Upper lobe of right lung (tissue), 1 donor: ENCODE measurements at regions not wholly inside any gene's neighbourhood (a gene's known extent, or its start where the extent isn't known, plus 50 kb on each side); places are given as distances from the start of the nearest gene placed in this dataset.

Experiments
- ATAC-seq: fragments of 200-7000 bp; cut with Tn5 transposase; one replicate; pipeline ENCODE4 v1.9.1; 2020; ENCODE audit warnings: mild to moderate bottlenecking, moderate library complexity
- DNase-seq: peaks from one replicate; pipeline ENCODE4 v3.0.0-alpha.2; 2020
- H3K27ac ChIP-seq: fragments of 200-600 bp; one replicate; pipeline ENCODE4 v1.8.0; 2022
- H3K27me3 ChIP-seq: fragments of 200-600 bp; one replicate; pipeline ENCODE4 v1.8.0; 2022; ENCODE audit warnings: mild to moderate bottlenecking
- H3K36me3 ChIP-seq: fragments of 200-600 bp; one replicate; pipeline ENCODE4 v1.8.0; 2022
- H3K4me1 ChIP-seq: fragments of 200-600 bp; one replicate; pipeline ENCODE4 v1.8.0; 2022
- H3K4me3 ChIP-seq: fragments of 200-600 bp; one replicate; pipeline ENCODE4 v1.8.0; 2022; ENCODE audit warnings: mild to moderate bottlenecking
- H3K9me3 ChIP-seq: fragments of 200-600 bp; one replicate; pipeline ENCODE4 v1.8.0; 2022
- intact Hi-C: fragments of 100-400 bp; cut with DNase I; formaldehyde crosslinking; loops from one replicate; pipeline ENCODE4 v1.11.0; 2022
- TF ChIP-seq, protein P1 (sequence below): fragments of 200-600 bp; IDR thresholded peaks from one replicate; pipeline ENCODE4 v1.8.0; 2022; ENCODE audit warnings: antibody characterized with exemption
- donor health status: DM: no; HTN: yes; CAD: no; lungs with severe emphysema.

DNA sequence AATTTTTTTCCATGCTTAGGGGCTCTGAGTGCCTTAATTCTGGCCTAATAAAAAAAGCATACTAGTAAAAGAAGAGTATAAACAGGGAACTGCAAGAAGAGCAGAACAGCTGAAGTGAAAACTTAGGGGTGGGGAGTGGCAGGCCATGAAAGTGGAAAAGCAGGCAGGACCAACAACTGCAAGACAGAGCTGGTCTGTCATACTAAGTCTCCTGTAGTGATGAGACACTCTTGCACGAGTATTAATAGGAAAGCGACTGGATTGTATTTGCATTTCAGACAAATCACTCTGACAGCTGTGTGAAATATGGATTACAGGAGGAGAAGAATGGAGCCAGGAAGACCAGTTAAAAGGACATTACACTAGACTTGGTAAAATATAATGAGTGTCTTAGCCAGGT lies 449.9 kb downstream of the NUF2 start:
- H3K27me3 ChIP-seq, result no peaks in the 10 kb centered on the region
- H3K9me3 ChIP-seq, result no peaks in the 10 kb centered on the region
- H3K27ac ChIP-seq, result no peak overlapping the region
- H3K4me3 ChIP-seq, result no peak overlapping the region
- no peaks in the 10 kb centered on the region for H3K36me3 ChIP-seq
- DNase-seq, result no peak
- intact Hi-C loops, result no loop called here
- ATAC-seq, result no peak
- no peaks in the 10 kb centered on the region for H3K4me1 ChIP-seq
- TF ChIP-seq, protein P1, sequence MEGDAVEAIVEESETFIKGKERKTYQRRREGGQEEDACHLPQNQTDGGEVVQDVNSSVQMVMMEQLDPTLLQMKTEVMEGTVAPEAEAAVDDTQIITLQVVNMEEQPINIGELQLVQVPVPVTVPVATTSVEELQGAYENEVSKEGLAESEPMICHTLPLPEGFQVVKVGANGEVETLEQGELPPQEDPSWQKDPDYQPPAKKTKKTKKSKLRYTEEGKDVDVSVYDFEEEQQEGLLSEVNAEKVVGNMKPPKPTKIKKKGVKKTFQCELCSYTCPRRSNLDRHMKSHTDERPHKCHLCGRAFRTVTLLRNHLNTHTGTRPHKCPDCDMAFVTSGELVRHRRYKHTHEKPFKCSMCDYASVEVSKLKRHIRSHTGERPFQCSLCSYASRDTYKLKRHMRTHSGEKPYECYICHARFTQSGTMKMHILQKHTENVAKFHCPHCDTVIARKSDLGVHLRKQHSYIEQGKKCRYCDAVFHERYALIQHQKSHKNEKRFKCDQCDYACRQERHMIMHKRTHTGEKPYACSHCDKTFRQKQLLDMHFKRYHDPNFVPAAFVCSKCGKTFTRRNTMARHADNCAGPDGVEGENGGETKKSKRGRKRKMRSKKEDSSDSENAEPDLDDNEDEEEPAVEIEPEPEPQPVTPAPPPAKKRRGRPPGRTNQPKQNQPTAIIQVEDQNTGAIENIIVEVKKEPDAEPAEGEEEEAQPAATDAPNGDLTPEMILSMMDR, result no peak

DNA sequence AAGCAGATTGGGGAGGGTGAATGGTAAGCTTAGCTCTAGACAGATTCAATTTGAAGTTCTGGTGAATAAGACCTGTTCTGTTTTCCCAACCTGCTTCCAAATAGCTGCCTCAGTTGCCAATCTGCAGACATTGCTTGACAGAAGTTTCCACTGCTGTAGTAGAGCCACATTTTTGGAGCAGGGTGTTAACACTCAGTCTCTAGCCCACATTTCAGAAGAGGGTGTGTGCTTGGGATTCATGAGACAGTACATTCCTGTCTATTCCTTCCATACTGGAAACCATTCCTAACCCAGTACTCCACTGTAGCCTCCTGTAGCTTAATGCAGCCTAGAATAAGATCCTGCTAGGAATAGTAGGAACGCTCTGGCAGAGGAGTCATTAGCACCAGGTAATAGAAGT lies 450.5 kb downstream of the NUF2 start:
- no peak overlapping the region for H3K4me3 ChIP-seq
- no peak for ATAC-seq

DNA sequence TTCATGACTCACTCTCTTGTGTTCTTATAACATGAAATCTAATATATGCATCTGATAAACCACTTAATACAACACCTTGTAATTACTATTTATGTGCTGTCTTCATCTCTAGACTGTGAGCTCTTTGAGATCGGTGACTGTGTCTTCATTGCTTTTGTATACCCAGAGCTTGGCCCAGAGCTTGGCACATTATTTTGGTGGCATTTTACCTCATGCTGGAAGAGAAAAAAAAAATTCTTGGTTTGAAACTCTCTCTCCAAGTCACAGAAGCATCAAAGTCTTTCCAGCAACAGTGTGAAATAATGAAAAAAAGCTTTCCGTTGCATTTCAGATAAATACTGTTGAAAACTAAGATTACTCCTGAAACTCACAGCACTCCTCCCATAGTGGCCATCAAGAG lies 451.6 kb downstream of the NUF2 start:
- Histone ChIP-seq H3K4me3 (no peak overlapping the region), H3K27ac (no peak overlapping the region), H3K4me1 (no peaks in the 10 kb centered on the region), H3K27me3 (no peaks in the 10 kb centered on the region), H3K36me3 (no peaks in the 10 kb centered on the region), H3K9me3 (no peaks in the 10 kb centered on the region)
- intact Hi-C loops, result no loop called here
- DNase-seq, result no peak
- TF ChIP-seq, protein P1, result no peak
- ATAC-seq, result no peak

More for the DNA sequence above, 450.5 kb downstream of the NUF2 start:
- no peaks in the 10 kb centered on the region for H3K9me3 ChIP-seq
- TF ChIP-seq, protein P1, result no peak
- H3K27me3 ChIP-seq, result no peaks in the 10 kb centered on the region
- intact Hi-C loops, result no loop called here
- no peaks in the 10 kb centered on the region for H3K4me1 ChIP-seq
- H3K27ac ChIP-seq, result no peak overlapping the region
- H3K36me3 ChIP-seq, result no peaks in the 10 kb centered on the region
- DNase-seq, result no peak

DNA sequence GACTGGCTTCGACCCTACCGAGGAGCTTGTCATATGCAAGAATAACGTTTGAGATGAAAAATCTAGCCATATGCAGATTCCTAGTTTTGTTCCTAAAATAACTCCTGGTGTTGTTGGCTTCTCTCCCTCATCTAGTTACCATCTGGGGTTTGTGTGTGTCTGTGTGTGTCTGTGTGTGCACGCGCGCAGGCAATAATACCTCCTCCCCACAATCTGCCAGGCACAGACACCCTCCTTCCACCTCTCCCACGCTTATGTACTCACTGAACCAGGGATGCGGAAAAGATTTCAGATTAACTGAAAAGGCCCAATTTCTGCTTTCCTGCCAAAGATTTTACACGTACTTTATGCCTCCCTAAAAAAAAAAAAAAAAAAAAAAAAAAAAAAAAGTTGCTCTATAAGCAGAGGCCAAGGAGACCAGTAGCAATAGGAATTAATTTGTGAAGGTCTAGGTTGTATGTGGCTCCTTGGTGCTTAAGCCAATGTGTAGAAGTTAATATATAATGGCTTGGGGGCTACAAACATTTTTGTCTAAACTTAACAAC lies 452.7 kb downstream of the NUF2 start:
- intact Hi-C loops, result no loop called here
- no peak overlapping the region for H3K4me3 ChIP-seq
- DNase-seq (no peak), ATAC-seq (no peak)
- TF ChIP-seq, protein P1, result no peak
- H3K27ac ChIP-seq, result no peak overlapping the region
- H3K36me3 ChIP-seq, result no peaks in the 10 kb centered on the region
- no peaks in the 10 kb centered on the region for H3K9me3 ChIP-seq
- H3K4me1 ChIP-seq, result no peaks in the 10 kb centered on the region
- H3K27me3 ChIP-seq, result no peaks in the 10 kb centered on the region

DNA sequence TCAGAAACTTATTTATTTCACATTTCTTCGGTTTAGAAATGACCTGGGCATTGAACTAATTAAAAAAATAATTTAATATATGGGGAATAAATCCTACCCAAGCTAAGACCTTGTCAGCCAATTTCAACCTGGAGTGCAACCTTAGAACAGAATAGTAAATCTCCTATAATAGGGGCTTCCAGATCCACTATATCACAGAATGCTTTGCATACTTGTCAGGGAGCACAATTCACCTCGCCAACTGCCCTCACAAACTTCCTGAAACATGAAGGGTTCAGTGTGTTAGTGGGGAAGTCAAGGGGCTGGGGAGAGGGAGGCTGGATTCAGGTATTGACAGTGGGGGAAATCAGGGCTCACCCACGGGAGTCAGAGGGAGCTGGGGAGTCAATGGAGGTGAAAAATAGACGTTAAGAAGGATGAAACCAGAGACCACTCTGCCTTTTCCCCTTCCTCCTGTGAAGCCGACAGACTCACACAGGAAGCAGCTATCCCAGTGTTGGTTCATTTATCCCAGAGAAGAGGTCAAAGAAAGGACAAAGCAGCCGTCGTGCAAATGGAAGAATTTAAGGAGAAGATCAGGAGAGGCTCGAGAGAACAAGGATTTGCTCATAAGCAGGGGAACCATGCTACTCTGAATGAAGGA lies 453.3 kb downstream of the NUF2 start:
- H3K4me1 ChIP-seq, result no peaks in the 10 kb centered on the region
- no peak for DNase-seq
- no peak for ATAC-seq
- H3K4me3 ChIP-seq, result no peak overlapping the region
- intact Hi-C loops, result no loop called here
- H3K36me3 ChIP-seq, result no peaks in the 10 kb centered on the region
- H3K27ac ChIP-seq, result no peak overlapping the region
- H3K27me3 ChIP-seq, result no peaks in the 10 kb centered on the region
- no peaks in the 10 kb centered on the region for H3K9me3 ChIP-seq
- TF ChIP-seq, protein P1, result no peak
